Kidney tubule cell (primary cell): ENCODE measurements at regions not wholly inside any gene's neighbourhood (a gene's known extent, or its start where the extent isn't known, plus 50 kb on each side); places are given as distances from the start of the nearest gene placed in this dataset.
A peak's percentile ranks its signal among the peaks of the same experiment; 100 is the strongest.
"Not testable (repeated sequence)": the region's sequence is repeated elsewhere in the genome, so short reads cannot be mapped to it uniquely, and the experiment has no call there.

Experiments used
- DNase-seq: peaks from one replicate; pipeline ENCODE4 v3.0.0-alpha.2; 2018; ENCODE audit warnings: low spot score

DNA sequence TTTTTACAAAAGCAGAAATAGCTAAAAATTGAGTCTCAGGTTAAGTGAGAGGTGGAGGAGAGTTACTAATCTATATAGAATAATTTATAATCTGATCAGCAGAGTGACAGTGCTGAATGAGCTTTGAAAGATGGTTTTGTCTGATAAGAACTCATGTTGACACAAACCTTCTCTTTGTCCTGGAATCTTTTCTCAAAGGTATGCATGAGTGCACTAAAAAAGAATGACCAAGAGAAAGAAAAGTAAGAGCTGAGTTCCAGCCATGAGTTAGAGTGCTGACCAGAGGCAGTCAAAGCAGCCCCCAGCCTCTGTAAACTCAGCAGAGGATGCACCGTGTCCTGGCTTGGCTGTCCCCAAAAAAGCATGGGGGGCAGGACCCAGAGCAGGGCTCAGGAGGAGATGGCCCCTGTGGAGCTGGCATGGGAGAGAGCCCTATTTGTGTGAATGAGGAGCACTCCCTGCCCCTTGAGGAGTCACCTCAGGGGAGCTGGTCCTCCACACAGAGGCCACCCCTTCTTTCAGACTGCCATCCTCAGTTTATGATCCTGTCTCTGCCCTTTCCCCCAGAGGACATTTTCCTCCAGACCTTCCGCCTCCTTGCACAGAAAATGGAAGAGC lies 129.8 kb downstream of the SEC23A start:
- DNase-seq, result no peak

DNA sequence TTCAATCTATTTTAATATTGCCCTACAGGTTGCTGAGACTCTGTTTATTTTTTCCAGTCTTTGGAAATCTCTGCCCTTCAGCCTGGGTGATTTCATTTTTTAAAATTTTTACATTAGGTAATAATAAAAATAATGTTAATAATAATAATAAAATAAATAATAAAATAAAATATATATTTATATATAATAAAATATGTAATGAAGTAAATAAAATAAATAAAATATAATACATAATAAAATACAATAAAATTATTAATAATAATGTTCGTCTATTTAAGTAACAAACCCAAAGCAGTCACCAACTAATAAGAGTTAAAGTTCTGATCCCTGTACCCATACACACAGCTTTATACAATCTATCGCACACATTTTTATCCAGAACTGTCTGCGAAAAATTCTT lies 130.5 kb downstream of the SEC23A start:
- no peak for DNase-seq

DNA sequence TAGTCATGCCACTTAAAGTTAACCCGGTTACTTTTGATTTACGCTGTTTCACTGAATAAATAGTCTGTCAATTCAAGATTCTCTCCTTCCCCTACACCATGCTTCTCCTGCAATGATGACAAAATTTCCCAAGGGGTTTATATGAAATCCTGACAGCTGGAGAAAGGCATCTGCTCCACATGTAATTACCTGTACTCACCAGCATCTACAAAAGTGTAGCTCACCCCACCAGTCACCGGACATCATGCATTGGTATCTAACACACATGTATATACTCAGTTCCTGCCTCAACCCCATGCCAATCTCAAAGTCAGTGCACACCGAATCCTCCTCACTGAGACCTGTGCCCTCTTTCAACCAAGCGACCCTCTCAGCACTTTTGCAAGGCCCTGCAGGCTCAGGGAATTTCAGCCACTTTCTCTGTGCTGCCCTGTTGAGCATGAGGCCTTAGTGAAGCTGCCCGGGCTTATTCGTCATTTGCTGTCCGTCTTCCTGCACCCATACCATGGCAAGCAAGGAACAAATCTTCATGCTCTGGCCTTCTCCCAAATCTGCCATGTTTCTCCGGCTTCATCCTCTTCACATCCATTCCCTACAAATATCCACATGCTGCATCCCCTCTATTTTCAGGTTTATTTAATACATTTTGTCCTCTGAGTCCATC lies 131.6 kb downstream of the SEC23A start:
- DNase-seq, result no peak

DNA sequence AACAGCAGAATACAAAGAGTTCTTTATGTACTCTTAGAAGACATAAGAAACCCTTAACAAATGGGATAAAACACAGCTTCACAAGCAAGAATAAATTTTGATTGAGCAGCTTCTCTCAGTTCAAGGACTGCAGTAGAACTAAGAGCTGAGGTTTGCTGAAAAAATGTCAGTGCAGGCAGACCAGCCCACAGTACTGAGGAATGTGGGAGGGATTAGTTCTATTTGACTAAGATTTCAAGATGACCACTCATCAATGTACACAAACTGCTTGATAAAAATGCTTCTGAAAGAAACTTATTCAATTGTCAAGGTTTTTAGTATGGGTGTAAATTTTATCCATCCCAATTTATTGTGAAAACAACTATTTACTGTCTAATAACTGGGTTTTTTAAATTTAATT lies 138.4 kb downstream of the SEC23A start:
- DNase-seq, result peak; percentile 56

DNA sequence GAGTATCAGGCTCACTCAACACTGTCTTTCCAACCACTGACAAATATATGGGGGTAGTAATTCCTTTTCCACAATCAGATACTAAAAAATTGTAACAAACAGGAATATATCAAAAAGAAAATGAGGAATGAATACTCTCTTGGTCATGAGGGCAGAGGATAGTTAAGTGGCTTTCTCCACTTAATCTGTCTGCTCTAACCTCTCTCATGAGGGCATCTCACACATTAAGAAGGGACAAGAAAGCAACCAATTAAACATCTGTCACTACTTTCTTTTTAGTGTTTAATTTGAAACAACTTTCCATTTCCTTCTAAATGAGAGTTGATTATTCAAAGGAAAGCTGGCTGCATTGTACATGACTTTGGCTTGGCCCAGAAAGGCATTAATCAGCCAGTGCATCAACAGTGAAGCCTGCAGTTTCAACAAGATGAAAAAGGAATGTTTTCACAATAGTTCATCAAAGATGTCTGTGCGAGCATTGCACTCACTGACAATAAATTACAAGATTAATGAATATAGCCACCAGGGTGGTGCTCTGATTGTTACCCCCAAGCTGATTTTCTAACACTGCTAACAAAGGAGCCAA lies 142.0 kb downstream of the SEC23A start:
- no peak for DNase-seq

DNA sequence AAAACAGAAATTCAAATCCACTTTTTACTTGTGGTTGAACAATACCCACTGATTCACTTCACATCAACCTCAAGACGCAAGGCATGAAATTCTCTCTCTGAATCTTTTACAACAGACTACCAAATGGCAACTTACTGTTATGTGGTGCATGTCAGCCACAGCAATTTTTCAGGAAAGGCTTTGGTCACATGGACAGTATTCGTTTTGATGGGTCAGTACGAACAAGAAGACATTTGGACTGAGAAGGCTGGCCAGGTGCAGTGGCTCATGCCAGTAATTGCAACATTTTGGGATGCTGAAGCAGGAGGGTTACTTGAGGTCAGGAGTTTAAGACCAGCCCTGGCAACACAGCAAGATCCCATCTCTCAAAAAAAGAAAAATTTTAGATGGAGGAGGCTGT lies 144.0 kb downstream of the SEC23A start:
- no peak for DNase-seq

DNA sequence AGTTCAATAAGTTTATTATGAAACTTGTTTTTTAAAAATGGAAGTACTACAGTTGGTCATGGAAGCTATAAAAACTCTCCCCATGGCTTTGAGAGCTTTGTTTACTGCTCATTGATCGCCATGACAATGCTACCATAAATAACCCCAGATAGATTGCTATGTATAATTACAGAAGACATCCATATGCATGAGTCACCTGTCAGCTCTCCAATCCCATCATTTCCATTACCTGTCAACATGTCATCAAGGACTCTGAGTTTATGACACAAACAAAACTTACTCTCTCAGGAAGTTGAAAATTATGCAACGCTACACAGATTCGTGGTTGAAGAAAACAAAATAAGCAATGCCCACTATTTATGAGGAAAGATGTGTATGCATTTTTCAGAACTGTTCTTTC lies 144.4 kb downstream of the SEC23A start:
- DNase-seq, result no peak

DNA sequence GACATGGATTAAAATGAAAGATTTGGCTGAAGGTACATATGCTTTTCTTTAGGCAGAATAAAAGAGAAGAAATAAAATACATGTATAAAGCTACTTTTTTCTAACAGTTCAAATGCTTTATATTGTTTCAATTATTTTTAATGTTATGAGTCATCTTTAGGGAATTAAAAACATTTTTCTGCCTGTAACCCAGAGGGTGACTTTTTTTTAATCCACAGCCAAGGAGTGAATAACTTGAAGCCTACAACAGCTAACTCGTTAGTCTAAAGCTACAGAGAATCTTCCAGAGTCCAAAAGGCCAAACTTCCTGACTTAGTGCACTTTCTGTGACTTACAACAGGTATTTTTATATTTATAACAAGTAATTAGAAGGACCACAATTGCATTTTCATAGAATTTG lies 151.6 kb downstream of the SEC23A start:
- no peak for DNase-seq

DNA sequence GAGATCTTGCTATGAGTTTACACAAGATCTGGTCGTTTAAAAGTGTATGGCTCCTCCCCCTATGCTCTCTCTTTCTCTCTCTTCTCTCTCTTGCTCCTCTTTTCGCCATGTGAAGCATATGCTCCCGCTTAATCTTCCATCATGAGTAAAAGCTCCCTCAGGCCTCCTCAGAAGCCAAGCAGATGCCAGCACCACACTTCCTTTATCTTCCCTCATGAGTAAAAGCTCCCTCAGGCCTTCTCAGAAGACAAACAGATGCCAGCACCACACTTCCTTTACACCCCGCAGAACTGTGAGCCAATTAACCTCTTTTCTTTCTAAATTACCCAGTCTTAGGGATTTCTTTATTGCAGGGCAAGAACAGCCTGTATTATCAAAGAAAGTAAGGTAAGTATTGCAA lies 152.4 kb downstream of the SEC23A start:
- DNase-seq, result no peak

DNA sequence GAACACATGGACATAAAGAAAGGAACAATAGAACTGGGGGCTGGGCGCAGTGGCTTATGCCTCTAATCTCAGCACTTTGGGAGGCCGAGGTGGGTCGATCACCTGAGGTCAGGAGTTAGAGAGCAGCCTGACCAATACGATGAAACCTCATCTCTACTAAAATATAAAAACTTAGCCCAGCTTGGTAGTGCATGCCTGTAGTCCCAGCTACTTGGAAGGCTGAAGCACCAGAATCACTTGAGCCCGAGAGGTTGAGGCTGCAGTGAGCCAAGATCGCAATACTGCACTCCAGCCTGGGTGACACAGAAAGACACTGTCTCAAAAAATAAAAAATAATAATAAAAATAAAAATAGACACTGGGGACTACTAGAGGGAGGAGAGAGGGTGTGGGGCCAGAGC lies 154.5 kb downstream of the SEC23A start:
- DNase-seq, result no peak

DNA sequence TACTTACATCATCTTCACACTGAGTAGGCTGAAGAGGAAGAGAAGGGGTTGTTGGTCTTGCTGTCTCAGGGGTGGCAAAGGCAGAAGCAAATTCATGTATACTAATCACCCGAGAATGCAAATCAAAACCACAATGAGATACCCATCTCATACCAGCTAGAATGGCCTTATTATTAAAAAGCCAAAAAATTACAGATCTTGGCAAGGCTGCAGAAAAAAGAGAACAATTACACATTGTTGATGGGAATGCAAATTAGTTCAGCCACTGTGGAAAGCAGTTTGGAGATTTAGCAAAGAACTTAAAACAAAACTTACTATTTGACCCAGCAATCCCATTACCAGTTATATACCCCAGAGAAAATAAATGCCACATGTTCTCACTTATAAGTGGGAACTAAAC lies 154.9 kb downstream of the SEC23A start:
- peak; percentile 47 for DNase-seq

DNA sequence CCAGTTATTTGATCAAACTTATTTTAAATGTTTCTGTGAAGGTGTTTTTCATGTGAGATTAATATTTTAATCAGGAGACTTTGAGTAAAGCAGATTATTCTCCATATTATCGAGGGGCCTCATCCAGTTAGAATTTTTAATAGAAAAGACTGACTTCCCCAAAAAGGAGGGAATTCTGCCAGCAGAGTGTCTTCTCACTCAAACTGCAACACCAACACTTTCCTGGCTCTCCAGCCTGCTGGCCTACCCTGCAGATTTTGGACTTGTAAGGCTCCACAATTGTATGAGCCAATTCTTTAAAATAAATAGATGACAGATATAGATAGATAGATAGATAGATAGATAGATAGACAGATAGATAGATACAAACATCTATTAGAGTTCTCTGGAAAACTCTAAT lies 155.7 kb downstream of the SEC23A start:
- DNase-seq, result no peak

DNA sequence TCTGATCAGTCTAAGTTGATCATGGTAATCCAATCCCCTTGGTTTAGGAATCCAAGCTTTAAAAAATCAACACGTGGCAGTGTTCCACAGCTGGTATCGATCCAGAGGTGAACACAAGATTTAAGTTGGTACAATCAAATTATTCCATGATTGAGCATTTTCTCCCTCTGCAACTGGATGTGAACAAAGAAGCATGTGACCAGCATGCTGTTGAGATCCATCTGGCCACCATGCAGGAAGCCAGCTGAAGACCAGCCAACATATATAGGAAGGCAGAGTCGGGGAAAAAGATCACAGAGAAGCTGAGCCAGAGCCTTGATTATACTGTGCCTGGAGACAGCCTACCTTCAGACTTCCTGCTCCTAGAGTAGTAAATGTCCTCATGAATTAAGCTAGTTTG lies 158.3 kb downstream of the SEC23A start:
- DNase-seq, result no peak

DNA sequence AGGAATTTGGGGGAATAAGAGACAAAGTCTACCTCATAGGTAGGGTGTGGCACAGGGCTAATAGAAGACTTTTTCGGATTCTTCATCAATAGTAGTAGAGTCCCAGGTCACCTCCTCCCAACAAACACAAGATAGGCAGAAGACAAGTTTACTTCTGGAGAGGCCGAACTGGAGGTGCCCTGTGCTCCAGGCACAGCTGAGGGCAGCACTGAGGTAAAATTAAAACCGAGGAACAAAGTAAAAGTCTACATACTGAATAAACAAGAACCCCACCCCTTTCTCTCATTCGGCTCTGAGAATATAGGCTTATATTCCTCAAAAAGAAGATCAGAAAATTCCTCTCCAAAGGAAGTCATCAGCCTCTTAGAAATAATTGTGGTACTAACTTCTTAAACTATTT lies 161.5 kb downstream of the SEC23A start:
- no peak for DNase-seq

DNA sequence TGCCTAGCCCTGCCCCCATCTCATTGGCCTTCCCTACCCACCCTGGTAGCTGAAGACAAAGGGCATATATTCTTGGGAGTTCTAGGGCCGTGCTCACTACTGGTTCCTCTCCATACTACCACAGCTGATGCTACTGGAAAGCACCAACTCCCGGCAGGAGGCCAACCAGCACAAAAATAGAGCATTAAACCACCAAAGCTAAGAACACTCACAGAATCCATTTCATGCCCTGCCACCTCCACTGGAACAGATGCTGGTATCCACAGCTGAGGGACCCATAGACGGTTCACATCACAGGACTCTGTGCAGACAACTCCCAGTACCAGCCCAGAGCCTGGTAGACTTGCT lies 170.4 kb downstream of the SEC23A start:
- DNase-seq, result not testable (repeated sequence)

DNA sequence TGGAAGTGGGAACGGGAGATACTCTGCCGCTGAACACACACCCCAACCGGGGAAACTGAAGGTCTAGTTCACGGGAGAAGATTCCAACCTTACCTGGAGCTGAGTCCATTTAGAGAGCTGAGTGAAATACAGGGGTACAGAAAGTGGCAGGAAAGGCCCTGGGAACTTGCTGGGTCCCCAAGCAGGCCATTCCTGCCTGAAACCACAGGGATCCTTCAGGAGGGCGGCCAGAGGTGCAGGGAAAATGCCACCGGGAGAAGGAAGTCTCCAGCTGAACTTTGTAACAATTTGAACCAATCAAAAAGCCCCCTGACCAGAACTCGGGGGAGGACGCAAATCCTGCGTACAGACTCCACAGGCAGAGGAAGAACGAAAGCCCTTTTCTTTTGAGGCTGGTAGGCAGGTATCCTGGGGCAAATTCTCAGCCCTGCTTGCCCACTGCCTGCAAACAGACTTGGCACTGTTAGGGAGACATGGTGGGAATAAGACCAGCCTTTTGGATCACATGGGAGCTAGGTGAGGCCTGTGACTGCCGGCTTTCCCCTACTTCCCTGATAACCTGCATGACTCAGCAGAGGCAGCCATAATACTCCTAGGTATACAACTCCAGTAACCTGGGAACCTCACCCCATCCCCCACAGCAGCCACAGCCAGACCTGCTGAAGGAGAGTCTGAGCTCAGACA lies 170.9 kb downstream of the SEC23A start:
- peak; percentile 41 for DNase-seq

DNA sequence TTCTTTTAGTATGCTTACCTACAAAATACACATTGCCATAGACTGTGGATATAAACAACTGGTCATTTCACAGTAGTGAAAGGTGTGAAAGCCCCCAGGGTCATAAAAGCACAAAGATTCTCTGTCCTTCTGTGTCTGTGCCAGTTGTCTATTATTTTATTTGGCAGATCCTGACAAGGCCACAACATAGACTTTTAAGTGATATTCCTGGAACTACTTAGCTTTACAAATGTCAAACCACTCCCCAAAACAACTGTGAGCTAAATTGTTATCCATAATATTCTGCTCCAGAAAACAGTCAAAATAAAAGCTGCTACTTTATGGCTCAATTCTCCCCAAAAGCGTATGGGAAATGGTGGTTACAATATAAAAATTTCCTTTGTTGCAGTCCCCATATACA lies 172.1 kb downstream of the SEC23A start:
- DNase-seq, result no peak

DNA sequence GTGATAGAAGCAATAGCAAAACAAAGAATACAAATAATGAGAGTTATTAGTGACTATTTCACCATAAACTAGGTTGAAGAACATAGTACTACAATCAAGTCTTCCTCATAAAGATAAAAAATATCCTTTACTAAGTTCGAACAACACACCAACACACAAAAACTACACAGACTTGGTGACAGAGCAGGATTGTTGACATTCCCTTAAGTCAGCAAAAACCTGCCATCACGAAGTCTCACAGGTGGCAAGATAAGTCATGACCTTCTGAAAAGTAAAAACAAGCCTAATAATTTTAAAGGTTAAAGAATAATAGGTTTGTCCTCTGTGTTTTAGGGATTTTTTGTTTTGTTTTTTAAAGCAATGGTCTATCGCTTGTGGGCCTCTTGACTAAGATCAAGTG lies 173.0 kb downstream of the SEC23A start:
- DNase-seq, result no peak

DNA sequence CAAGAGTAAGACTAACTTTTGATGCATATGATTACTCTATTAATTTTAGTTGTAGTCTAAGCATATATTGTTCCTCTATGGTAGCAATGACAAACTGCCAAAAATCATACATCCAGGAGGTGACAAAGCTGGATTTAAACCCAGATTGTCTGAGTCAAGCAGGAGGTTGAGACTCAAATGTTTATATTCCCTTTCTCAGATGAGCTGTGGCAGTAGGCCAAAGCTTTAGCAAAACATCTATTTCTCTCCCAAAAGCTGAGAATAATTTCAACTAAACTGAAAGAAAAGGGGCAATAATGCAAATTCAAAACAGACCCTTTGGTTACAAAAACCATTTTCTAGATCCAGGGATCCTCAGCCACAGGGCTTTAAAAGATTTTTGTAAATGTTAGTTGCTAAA lies 173.6 kb downstream of the SEC23A start:
- DNase-seq, result no peak

DNA sequence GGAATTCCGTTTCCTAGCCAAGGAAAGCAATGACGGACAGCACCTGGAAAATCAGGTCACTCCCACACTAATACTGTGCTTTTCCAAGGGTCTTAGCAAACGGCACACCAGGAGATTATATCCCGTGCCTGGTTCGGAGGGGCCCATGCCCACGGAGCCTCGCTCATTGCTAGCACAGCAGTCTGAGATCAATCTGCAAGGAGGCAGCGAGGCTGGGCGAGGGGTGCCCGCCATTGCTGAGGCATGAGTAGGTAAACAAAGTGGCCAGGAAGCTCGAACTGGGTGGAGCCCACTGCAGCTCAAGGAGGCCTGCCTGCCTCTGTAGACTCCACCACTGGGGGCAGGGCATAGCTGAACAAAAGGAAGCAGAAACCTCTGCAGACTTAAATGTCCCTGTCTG lies 181.1 kb downstream of the SEC23A start:
- not testable (repeated sequence) for DNase-seq

DNA sequence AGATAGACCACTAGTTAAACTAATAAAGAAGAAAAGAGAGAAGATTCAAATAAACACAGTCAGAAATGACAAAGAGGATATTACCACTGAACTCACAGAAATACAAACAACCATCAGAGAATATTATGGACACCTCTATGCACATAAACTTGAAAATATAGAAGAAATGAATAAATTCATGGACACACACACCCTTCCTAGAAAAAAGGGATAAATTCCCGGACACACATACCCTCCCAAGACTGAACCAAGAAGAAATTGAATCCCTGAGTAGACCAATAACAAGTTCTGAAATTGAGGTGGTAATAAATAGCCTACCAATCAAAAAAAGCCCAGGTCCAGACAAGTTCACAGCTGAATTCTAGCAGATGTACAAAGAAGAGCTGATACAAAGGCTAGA lies 187.9 kb downstream of the SEC23A start:
- no peak for DNase-seq

DNA sequence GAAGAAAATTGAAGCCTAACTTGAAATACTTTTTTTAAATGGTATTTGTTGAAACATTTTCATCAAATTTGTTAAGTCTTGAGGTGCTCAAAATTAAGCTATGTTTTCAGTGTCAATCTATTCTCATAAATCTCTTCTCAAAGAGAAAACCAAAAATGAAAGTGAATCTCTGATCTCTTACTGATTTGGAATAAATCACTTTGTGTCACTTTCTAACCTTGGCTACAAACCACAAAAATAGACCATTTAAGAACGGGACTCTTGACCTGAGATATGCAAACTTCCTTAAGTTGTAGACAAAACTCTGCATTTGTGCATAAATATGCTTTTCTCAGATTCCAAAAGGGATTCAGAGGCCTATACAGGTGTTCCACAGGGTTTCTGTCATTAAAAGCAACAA lies 192.9 kb downstream of the SEC23A start:
- DNase-seq, result no peak

DNA sequence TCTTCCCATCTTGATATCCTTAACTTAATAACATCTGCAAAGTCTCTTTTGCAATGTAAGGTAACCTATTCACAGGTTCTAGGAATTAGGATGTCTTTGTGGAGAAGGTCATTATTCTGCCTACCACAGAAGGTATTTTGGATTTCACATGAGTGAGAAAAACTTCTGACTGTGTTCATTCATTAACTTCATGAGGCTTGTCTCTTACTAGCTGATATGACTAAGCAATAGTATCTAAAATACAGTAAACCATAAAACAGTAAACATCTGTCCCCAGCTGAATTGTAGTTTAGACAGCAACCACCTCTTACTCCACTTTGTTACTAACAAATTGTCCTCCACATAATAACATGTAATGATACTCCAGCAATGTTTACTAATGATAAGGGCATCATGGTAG lies 198.1 kb downstream of the SEC23A start:
- no peak for DNase-seq
